ENCODE measurements at regions not wholly inside any gene's neighbourhood (a gene's known extent, or its start where the extent isn't known, plus 50 kb on each side); places are given as distances from the start of the nearest gene placed in this dataset.
A peak's percentile ranks its signal among the peaks of the same experiment; 100 is the strongest.

- H3K27ac ChIP-seq = no peak overlapping the region
These were observed 908.1 kb upstream of the TMEM132C start for GRCh38 chr12:127358888-127359287.

GRCh38 chr12:127360580-127360979 lies 906.4 kb upstream of the TMEM132C start:
- no peak overlapping the region for H3K27ac ChIP-seq
- TF ChIP-seq CTCF (conservative IDR thresholded peaks at IDR 0.05) (no peak), ZFX (IDR thresholded peaks at IDR 0.05) (no peak)

More at GRCh38 chr12:127358888-127359287, 908.1 kb upstream of the TMEM132C start:
- no peak for TF ChIP-seq ZFX (IDR thresholded peaks at IDR 0.05)
- TF ChIP-seq CTCF (conservative IDR thresholded peaks at IDR 0.05) = no peak

GRCh38 chr12:127362121-127362520 lies 904.8 kb upstream of the TMEM132C start:
- no peak overlapping the region for H3K27ac ChIP-seq
- TF ChIP-seq CTCF (conservative IDR thresholded peaks at IDR 0.05) (no peak), ZFX (IDR thresholded peaks at IDR 0.05) (no peak)

- no peak overlapping the region for H3K27ac ChIP-seq
- TF ChIP-seq ZFX (IDR thresholded peaks at IDR 0.05) = no peak
- peak; percentile 50 for TF ChIP-seq CTCF (conservative IDR thresholded peaks at IDR 0.05)
These were observed 903.6 kb upstream of the TMEM132C start for GRCh38 chr12:127363392-127363791.

GRCh38 chr12:127373559-127373958 lies 893.4 kb upstream of the TMEM132C start:
- TF ChIP-seq CTCF (conservative IDR thresholded peaks at IDR 0.05) (no peak), ZFX (IDR thresholded peaks at IDR 0.05) (no peak)
- H3K27ac ChIP-seq = no peak overlapping the region

GRCh38 chr12:127374447-127374846 lies 892.5 kb upstream of the TMEM132C start:
- TF ChIP-seq CTCF (conservative IDR thresholded peaks at IDR 0.05) = no peak
- no peak for TF ChIP-seq ZFX (IDR thresholded peaks at IDR 0.05)
- H3K27ac ChIP-seq = no peak overlapping the region

GRCh38 chr12:127381043-127381668 lies 885.8 kb upstream of the TMEM132C start:
- TF ChIP-seq CTCF (conservative IDR thresholded peaks at IDR 0.05) (peak; percentile 92), ZFX (IDR thresholded peaks at IDR 0.05) (no peak)
- no peak overlapping the region for H3K27ac ChIP-seq
